ENCODE measurements at regions not wholly inside any gene's neighbourhood (a gene's known extent, or its start where the extent isn't known, plus 50 kb on each side); places are given as distances from the start of the nearest gene placed in this dataset.

DNA sequence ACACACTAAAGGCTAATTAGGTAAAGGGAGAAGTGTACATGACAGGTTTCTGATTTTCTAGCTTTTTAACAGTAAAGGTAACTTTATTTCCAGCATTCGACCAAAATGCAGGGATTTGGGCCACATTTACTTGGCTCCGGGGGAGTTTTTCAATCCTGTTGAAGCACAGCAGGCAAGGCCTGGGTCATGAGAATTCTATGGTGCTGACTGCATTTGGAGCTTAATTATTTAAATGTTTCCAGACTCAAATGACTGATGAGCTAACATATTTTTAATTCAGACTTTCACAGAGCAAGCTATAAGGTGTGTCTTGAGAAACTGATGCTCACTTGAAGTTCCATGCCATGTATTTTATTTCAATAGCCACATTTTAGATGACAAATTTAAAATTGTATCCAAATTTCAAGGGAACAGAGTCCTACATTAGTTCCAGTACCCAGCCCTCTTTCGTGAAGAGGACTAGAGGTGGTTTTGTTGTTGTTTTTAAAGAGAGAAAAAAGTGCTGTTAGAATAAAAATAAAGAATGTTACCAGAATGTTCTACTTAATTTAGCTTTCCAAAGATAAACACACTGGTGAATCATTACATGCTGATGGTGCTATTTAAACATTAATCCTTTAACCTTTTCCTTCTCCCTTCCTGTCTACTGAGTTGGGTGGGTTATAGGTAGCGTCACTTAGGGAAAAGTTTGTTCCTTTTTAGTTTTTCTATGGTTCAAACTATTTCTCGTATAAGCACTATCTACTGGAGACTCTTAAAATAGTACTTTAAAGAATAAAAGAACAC is 82.3 kb upstream of the PHACTR2 start:
- no peak for DNase-seq (ENCODE audit: low read depth)
- TF ChIP-seq, protein P1, sequence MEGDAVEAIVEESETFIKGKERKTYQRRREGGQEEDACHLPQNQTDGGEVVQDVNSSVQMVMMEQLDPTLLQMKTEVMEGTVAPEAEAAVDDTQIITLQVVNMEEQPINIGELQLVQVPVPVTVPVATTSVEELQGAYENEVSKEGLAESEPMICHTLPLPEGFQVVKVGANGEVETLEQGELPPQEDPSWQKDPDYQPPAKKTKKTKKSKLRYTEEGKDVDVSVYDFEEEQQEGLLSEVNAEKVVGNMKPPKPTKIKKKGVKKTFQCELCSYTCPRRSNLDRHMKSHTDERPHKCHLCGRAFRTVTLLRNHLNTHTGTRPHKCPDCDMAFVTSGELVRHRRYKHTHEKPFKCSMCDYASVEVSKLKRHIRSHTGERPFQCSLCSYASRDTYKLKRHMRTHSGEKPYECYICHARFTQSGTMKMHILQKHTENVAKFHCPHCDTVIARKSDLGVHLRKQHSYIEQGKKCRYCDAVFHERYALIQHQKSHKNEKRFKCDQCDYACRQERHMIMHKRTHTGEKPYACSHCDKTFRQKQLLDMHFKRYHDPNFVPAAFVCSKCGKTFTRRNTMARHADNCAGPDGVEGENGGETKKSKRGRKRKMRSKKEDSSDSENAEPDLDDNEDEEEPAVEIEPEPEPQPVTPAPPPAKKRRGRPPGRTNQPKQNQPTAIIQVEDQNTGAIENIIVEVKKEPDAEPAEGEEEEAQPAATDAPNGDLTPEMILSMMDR (IDR thresholded peaks at IDR 0.05; ENCODE audit: insufficient read depth, low read length, poor library complexity, severe bottlenecking) = no peak
- Histone ChIP-seq H3K36me3 (ENCODE audit: control insufficient read depth, insufficient read depth, low read length) (no peaks in the 10 kb centered on the region), H3K4me3 (ENCODE audit: low read depth, low read length) (no peak overlapping the region), H3K27me3 (ENCODE audit: control insufficient read depth, insufficient read depth, low read length) (no peaks in the 10 kb centered on the region)

DNA sequence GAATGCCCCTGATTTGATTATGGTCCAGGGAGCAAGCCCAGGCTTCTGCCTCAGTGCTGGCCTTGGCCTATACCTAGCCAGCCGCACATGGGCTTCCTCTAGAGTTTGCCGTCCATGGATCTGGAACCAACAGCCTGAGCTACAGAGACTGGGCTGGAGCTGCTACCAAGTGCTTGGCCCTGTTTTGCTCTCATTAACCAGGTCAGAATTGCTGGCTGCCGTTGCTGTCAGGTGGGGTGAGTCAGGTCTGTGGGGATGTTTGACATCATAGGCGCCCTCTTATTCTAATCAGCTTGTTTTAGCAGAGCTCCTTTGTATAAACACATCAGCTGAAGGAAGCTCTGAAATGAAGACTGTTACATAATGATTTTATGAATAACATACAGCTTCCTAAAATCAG is 83.1 kb upstream of the PHACTR2 start:
- TF ChIP-seq, protein P1 (IDR thresholded peaks at IDR 0.05; ENCODE audit: insufficient read depth, low read length, poor library complexity, severe bottlenecking) = no peak
- DNase-seq (ENCODE audit: low read depth) = peak; percentile 18
- Histone ChIP-seq H3K36me3 (ENCODE audit: control insufficient read depth, insufficient read depth, low read length) (no peaks in the 10 kb centered on the region), H3K27me3 (ENCODE audit: control insufficient read depth, insufficient read depth, low read length) (no peaks in the 10 kb centered on the region), H3K4me3 (ENCODE audit: low read depth, low read length) (no peak overlapping the region)

DNA sequence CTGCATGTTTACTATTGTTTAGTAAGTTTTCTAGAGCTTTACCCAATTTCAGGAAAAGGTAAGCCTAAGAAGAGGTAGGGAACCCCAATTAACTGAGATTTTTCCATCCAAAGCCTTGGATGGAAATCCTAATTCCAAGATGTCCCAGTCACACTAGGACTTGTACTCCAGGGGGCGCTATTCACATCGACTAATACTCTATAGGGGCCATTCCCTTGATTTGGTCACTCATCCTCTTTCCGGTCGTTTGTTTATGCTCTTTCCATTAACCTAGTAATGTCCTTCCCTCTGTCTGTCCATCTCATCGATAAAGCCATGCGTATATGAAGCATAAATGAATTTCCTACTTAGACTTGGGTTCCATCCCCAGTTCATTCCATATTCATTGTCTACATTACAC is 80.8 kb upstream of the FUCA2 start:
- H3K4me3 ChIP-seq (ENCODE audit: low read depth, low read length) = no peak overlapping the region
- DNase-seq (ENCODE audit: low read depth) = no peak
- TF ChIP-seq, protein P1 (IDR thresholded peaks at IDR 0.05; ENCODE audit: insufficient read depth, low read length, poor library complexity, severe bottlenecking) = peak; percentile 35
- no peaks in the 10 kb centered on the region for H3K27me3 ChIP-seq (ENCODE audit: control insufficient read depth, insufficient read depth, low read length)
- H3K36me3 ChIP-seq (ENCODE audit: control insufficient read depth, insufficient read depth, low read length) = no peaks in the 10 kb centered on the region

DNA sequence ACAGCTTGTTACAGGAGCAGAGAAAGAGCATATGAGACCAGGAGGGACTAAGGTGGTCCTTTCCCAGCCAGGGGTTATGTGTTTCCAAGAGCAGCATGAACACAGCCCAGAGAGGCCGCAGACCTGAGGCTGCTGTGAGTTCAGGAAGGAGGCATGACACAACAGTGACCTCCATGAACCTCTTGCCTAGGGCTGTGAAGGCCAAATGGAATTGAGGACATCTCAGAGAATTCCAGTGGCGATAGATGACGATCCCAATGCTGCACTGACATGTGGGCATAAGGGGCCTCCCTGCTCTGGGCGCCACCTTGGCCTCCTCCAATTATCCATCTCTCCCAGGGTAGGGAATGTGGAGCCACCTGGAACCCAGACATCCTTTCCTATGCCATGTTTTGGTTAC is 79.9 kb upstream of the FUCA2 start:
- TF ChIP-seq, protein P1 (IDR thresholded peaks at IDR 0.05; ENCODE audit: insufficient read depth, low read length, poor library complexity, severe bottlenecking) = no peak
- no peaks in the 10 kb centered on the region for H3K36me3 ChIP-seq (ENCODE audit: control insufficient read depth, insufficient read depth, low read length)
- no peak for DNase-seq (ENCODE audit: low read depth)
- no peak overlapping the region for H3K4me3 ChIP-seq (ENCODE audit: low read depth, low read length)
- no peaks in the 10 kb centered on the region for H3K27me3 ChIP-seq (ENCODE audit: control insufficient read depth, insufficient read depth, low read length)

DNA sequence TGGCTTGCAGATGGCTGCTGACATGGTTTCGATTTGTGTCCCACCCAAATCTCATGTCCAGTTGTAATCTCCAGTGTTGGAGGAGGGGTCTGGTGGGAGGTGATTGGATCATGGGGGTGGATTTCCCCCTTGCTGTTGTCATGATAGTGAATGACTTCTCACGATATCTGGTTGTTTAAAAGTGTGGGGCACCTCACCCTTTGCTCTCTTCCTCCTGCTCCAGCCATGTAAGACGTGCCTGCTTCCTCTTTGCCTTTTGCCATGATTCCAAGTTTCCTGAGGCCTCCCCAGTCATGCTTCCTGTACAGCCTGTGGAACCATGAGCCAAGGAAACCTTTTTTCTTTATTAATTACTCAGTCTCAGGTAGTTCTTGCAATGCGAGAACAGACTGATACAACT is 77.6 kb upstream of the FUCA2 start:
- DNase-seq (ENCODE audit: low read depth) = no peak
- H3K27me3 ChIP-seq (ENCODE audit: control insufficient read depth, insufficient read depth, low read length) = no peaks in the 10 kb centered on the region
- no peaks in the 10 kb centered on the region for H3K36me3 ChIP-seq (ENCODE audit: control insufficient read depth, insufficient read depth, low read length)
- no peak overlapping the region for H3K4me3 ChIP-seq (ENCODE audit: low read depth, low read length)
- TF ChIP-seq, protein P1 (IDR thresholded peaks at IDR 0.05; ENCODE audit: insufficient read depth, low read length, poor library complexity, severe bottlenecking) = no peak

DNA sequence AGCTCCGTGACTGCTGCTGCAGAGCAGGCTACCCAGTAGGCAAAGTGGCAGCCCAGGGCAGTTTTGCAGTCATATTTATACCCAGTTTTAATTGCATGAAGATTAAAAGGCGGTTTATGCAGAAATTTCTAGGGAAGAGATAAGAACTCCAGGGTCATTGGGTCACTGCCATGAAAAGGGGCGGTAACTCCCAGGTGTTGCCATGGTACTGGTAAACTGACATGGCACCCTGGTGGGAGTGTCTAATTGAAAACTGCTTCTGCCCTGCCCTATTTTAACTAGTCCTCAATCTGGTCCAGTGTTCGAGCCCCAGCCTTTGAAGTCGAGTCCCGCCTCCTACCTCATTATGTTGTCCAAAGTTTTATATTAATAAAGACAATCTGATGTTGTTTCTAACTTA is 75.0 kb upstream of the FUCA2 start:
- no peaks in the 10 kb centered on the region for H3K36me3 ChIP-seq (ENCODE audit: control insufficient read depth, insufficient read depth, low read length)
- no peak overlapping the region for H3K4me3 ChIP-seq (ENCODE audit: low read depth, low read length)
- DNase-seq (ENCODE audit: low read depth) = no peak
- TF ChIP-seq, protein P1 (IDR thresholded peaks at IDR 0.05; ENCODE audit: insufficient read depth, low read length, poor library complexity, severe bottlenecking) = no peak
- H3K27me3 ChIP-seq (ENCODE audit: control insufficient read depth, insufficient read depth, low read length) = no peaks in the 10 kb centered on the region

Measured in kidney epithelial cell (primary cell).